GM19240 (cell line): ENCODE measurements at regions not wholly inside any gene's neighbourhood (a gene's known extent, or its start where the extent isn't known, plus 50 kb on each side); places are given as distances from the start of the nearest gene placed in this dataset.

Experiments used
- DNase-seq: peaks from one replicate; pipeline ENCODE4 v3.0.0; 2011; ENCODE audit warnings: low spot score; ENCODE audit not compliant: insufficient read length

DNA sequence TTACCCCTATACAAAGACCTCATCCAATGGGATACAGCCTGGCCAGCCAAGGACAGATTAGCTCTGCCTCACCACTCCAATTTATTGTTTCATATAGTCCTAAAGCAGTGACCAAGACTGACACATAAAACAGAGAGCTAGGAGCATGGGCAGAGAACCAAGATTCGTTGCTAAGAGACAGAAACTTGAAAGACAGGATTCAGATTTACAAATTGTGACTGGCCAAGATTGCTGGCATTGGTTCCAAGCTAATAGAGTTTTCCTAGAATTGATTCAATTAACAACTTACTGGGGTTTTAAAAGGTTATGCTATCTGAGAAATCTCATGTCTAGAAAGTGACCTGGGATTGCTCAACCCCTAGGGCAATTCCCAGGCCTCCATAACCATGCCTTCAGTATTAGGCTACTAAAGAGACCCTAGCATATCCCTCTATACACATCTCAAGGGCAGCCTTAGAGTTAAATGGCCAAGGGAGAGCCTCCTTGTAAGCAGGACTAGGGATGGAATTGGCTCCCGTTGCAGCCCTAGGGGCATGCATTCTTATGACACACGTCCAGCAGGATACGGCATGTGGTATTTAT lies 75.6 kb downstream of the ICOS start:
- no peak for DNase-seq

DNA sequence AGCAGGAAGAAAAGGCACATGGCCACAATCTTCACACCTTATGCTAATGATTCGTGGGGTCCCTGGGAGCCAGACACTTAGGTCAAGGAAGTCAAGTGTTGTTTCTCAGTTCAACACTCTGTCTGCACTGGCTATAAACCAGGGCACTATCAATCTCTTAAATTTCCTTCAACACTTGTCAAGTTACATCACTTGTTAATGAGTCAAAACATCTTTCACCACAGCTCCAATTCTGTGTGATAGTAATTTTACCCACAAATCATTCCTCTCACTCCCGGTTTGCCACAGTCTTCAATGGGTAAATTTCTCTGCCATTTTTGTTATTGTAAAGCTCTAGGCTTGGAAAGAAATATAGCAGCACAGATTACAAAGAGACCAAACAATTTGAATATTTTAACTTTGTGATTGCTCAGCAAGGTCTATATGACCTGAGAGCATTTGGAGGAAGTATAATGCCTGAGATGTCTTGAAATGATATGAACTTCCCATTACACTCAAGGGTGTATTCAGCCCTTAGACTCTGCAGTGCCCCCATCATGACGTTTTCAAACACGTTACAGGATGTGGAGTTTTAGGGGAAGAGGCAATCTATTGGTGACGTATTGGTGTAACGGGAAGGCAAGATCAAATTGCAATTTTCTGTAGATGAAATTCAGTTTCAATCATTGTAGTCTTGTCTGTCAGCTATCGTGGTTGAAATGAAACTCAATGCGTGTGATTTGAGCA lies 78.7 kb downstream of the ICOS start:
- no peak for DNase-seq

DNA sequence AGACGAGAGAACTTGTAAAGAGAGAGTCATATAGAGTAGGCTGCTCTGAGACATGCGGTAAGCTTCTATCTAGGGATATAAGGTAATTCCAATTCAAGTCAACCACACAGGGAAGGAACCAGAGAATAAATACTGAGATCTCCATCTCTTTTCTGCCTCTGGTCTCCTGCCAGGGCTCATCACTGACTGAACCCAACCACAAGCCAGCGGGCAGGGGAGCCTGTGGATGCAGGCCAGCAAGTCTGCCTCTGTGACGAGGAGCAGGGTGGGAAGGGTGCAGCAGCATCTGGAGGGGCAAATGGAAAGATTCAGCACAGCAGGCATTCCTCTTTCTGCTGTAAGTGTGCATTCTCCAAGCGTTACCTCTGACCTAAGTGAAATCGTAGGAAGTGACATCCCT lies 82.2 kb downstream of the ICOS start:
- no peak for DNase-seq

DNA sequence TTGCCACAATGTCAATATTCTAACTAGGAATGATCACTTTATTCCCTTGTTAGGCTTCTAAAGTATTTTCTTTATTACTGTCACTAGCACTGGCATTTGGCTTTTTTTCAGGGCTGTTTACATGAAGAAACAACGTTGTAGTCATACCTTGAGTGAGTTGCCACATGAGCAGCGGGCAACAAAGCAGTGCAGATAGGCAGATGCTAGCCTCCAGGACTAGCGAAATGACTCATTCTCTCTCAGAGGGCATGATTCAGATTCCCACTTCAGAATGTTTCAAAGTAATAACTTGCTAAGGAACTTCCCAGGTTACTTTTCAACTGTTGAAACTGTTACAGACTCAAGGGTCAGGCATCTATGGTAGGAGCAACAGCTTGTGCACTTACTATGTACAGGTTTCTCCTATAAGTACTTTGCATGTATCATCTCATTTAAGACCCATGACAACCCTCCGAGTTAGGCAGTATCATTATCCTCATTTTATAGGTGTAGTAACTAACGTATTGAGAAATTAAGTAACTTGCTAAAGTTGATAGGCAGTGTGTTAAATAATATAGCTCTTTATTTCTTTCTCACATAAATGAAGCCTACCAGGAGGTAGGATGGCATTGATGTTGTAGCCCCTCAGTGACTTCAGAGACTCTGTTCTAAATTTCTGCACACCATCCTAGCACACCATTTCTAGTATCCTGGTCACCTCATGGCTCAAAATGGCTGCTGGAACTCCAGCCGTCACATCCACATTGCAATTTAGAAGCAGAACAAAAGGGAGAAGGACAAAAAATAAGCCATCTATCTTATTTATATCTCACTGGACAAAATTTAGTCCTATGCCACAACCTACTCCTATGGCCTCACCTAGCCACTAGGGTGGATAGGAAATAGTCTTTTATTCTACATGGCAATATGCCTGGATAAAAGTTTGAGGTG lies 83.3 kb downstream of the ICOS start:
- no peak for DNase-seq

DNA sequence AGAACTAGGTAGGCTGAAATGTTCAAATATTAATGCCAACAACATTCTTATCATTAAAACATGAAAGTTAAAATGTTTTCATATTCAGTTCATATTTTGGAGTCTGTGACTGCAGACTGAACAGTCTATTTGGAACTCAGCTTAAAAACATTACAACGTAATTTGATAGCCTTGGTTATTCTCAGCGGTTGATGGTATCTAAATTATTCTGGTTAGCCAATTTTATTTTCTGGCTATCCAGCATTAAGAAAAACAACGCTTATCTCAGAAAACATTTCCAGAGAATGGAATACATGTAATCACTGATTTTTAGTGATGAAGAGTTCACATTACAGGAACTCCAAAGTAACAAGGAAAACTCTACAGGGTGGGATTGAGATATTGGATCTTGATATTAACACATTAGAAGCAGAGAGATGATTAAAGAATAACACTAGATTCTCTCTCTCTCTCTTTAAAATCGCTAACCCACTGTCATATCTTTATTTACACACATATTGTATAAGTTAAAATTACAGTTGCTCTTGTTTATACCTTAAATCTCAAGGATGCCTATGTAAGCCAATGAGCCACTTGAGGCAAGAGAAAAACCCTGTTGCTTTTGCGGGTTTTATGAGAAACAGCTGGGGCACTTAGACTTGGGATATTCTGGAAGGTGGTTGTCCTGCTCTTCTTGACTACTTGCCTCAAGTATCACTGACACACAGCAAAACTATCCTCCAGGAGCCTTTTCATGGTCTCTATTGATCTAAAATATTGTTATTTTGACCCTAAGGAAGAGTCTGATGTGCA lies 84.9 kb downstream of the ICOS start:
- DNase-seq = no peak

DNA sequence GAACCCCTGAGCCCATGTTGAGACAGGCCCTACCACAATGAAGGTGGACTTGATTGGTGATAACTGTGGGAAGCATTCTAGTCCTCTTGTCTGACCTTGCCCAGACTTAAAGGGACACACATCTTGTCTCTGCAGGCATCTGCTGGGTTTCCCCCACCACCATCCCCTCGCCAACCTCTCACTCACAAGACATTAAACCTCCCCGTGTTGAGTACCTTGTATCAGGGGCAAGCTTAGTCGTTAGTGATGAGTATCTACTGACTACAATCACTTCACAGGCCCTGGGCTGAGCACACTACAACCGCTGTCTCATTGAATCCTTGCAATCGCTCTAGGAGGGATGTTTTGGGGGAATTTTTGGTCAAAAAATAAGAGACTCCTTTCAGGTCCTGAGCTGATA lies 86.0 kb downstream of the ICOS start:
- DNase-seq = no peak

DNA sequence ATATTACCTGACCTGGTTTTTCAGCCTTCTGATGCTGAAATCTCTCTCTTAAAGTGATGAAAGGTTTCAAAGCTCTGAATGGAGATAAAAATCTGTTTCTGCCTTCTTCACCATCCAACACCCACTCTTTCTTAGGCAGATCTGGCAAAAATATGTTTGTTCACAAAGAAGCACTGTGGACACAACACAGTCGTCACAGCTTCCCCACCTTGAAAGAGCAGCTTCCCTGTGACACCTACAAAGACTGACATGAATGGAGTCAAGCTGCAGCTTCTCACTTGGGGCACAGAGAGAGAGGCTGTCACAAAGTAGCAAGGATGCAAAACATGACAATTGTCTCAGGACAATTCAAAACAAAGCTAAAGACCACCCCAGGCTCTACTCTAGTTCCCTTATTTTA lies 86.5 kb downstream of the ICOS start:
- DNase-seq = no peak

DNA sequence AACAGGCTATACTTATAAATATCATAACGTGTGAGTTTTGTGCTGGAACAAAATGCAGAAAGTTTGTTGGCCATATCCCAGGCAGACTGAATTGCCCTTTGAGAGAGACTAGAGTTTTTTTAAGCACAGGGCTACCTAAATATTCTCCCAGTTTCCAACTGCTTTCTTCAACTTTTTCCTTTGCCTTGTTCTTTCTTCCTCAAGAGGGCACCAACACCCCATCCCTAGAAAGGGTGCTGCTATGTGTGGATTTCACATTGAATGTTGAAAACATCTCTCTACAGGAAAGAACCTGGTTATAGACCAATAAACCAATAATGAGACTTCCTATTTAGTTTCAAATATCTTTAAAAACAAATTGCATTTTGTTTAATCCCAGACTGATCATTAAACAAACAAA lies 87.9 kb downstream of the ICOS start:
- no peak for DNase-seq

GRCh38 chr2:204024906-204025475 lies 88.4 kb downstream of the ICOS start:
- no peak for DNase-seq

- no peak for DNase-seq
Measured at GRCh38 chr2:204026294-204026693, 89.7 kb downstream of the ICOS start.

DNA sequence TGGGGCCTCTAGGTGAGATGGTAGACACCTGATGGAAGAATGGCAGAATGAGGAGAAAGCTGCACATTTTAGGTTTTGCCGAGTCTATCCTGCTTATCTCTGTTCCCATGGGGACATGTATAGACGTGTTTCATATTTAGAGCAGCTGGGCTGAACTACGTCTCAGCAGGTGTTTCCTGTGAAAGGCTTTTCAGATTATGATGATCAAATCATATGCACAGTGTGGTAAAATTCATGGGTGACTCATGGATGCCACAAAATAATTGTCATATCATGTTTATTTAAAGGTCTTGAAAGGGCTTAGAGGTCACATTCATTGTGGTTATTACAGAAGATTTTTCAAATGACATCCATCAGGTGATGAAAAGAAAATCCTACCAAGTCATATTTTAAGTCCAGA lies 90.5 kb downstream of the ICOS start:
- DNase-seq = no peak

- no peak for DNase-seq
Measured at GRCh38 chr2:204030322-204030721, 93.8 kb downstream of the ICOS start.

GRCh38 chr2:204031056-204031455 lies 94.5 kb downstream of the ICOS start:
- no peak for DNase-seq

DNA sequence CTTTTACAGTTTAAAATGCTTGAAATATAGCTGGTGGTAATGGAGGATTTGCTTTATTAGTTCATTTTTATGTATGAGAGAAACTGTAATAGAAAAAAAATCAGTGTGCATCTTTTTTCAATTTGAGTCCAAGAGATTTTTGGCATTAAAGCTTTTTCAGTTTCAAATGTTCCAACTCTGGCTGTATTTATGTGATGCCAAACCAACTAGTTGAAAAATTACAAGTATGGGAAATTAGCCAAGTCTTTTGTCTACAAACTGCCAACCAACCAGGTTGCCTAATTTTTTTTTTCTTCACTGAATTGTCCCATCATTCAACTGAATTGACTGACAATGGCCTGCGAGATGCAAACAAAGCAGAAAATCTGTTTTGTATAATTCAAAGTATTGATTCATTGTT lies 95.7 kb downstream of the ICOS start:
- DNase-seq = no peak

- DNase-seq = no peak
Measured at GRCh38 chr2:204033611-204034495, 97.3 kb downstream of the ICOS start.

- DNase-seq = no peak
Measured at GRCh38 chr2:204036706-204037105, 100.1 kb downstream of the ICOS start.

- no peak for DNase-seq
Measured at GRCh38 chr2:204037286-204037685, 100.7 kb downstream of the ICOS start.

DNA sequence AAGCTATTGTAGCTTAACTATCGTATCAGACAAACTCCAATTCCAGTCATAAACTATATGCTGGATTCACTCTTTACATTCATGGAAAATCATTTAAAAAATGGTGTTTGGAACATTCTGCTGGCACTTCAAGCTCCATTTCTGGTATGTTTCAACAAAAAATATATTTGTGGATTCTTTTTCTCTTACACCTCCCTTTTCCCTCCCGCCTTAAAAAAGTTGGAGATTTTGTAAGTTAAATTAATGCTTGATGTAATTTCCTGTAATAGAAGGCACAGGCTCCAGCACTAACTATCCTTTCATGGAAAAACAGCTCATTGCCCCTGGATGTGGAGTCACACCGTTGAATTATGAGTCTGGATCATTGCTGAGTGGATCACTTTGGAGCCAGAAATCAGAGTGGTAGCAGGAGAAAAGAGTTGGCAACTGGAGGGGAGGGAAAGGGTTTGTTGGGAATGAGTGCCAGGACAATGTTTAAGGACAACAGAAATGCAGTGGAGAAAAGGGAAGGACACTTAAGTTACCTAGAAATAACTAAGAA lies 102.8 kb downstream of the ICOS start:
- DNase-seq = no peak

GRCh38 chr2:204040016-204040415 lies 103.5 kb downstream of the ICOS start:
- DNase-seq = no peak

GRCh38 chr2:204042401-204042800 lies 105.8 kb downstream of the ICOS start:
- DNase-seq = no peak
